GM12892 (cell line): ENCODE measurements at regions not wholly inside any gene's neighbourhood (a gene's known extent, or its start where the extent isn't known, plus 50 kb on each side); places are given as distances from the start of the nearest gene placed in this dataset.

Experiments
- POLR2A ChIP-seq: IDR thresholded peaks from 2 replicates; pipeline ENCODE4 v1.6.1; 2011; ENCODE audit warnings: low read depth, low read length, control low read depth
- POLR2AphosphoS5 ChIP-seq: IDR thresholded peaks from 2 replicates; pipeline ENCODE4 v1.6.1; 2011; ENCODE audit warnings: low read depth, low read length, control low read depth

GRCh38 chr5:73272351-73272750 lies 99.4 kb downstream of the TMEM174 start:
- TF ChIP-seq POLR2A: no peak
- TF ChIP-seq POLR2AphosphoS5: no peak
